IMR-90 (cell line): ENCODE measurements at regions not wholly inside any gene's neighbourhood (a gene's known extent, or its start where the extent isn't known, plus 50 kb on each side); places are given as distances from the start of the nearest gene placed in this dataset.

Source experiments
- ATAC-seq: fragments of 200-7000 bp; cut with Tn5 transposase; 2 replicates; pipeline ENCODE4 v1.9.1; 2020; ENCODE audit warnings: low read depth, mild to moderate bottlenecking, moderate library complexity
- BruUV-seq: library from RNA; stranded (reverse); fragments of 400-500 nt; replicated peaks from 2 replicates; lab custom pipeline; 2021; lab: Mats Ljungman, UMichigan
- CTCF ChIA-PET: fragments of 300-600 bp; formaldehyde crosslinking; extraction: SDS; loops from one replicate; lab custom pipeline; 2021; ENCODE audit warnings: antibody characterized with exemption; lab: Yijun Ruan, JAX
- POLR2A ChIA-PET: fragments of 300-600 bp; sonication (Branson Sonifier 250); formaldehyde crosslinking; loops from one replicate; lab custom pipeline; 2022; ENCODE audit warnings: antibody characterized with exemption; ENCODE audit not compliant: unreplicated experiment; lab: Charles Lee
- DNase-seq: peaks from one replicate; pipeline ENCODE4 v3.0.0; 2013
- H2AFZ ChIP-seq: replicated peaks from 2 replicates; pipeline ENCODE3; 2013; ENCODE audit warnings: low read length, mild to moderate bottlenecking; ENCODE audit not compliant: poor library complexity
- H2AK5ac ChIP-seq: 2 replicates; pipeline ENCODE4 v1.6.1; 2013; ENCODE audit warnings: low read depth, low read length, inconsistent platforms
- H2AK9ac ChIP-seq: replicated peaks from 2 replicates; pipeline ENCODE3; 2013; ENCODE audit warnings: mild to moderate bottlenecking, low read depth, low read length, moderate library complexity; ENCODE audit not compliant: poor library complexity
- H2BK120ac ChIP-seq: 2 replicates; pipeline ENCODE4 v1.6.1; 2013; ENCODE audit warnings: low read depth, low read length, inconsistent platforms
- H2BK15ac ChIP-seq: 3 replicates; pipeline ENCODE4 v1.6.1; 2013; ENCODE audit warnings: low read depth, low read length, inconsistent platforms
- H2BK20ac ChIP-seq: 2 replicates; pipeline ENCODE4 v1.6.1; 2013; ENCODE audit warnings: low read depth, mild to moderate bottlenecking, inconsistent platforms, low read length, moderate library complexity
- H2BK5ac ChIP-seq: 2 replicates; pipeline ENCODE4 v1.6.1; 2013; ENCODE audit warnings: mild to moderate bottlenecking, low read depth, low read length, inconsistent platforms; ENCODE audit not compliant: poor library complexity, severe bottlenecking
- H3K14ac ChIP-seq: replicated peaks from 2 replicates; pipeline ENCODE4 v1.6.1; 2013; ENCODE audit warnings: low read depth, low read length, inconsistent platforms
- H3K18ac ChIP-seq: 2 replicates; pipeline ENCODE4 v1.6.1; 2013; ENCODE audit warnings: low read depth, low read length, control low read depth
- H3K23ac ChIP-seq: 2 replicates; pipeline ENCODE4 v1.6.1; 2013; ENCODE audit warnings: low read depth, low read length, inconsistent platforms
- H3K27ac ChIP-seq: 2 replicates; pipeline ENCODE4 v1.5.1; 2013; ENCODE audit warnings: mild to moderate bottlenecking, control low read depth, low read length; ENCODE audit not compliant: insufficient read depth
- H3K27me3 ChIP-seq: 2 replicates; pipeline ENCODE4 v1.6.1; 2013; ENCODE audit warnings: low read length; ENCODE audit not compliant: control insufficient read depth, insufficient read depth
- H3K36me3 ChIP-seq: 2 replicates; pipeline ENCODE4 v1.6.1; 2013; ENCODE audit warnings: low read length, mixed read lengths; ENCODE audit not compliant: control insufficient read depth, insufficient read depth
- H3K4ac ChIP-seq: 2 replicates; pipeline ENCODE4 v1.6.1; 2013; ENCODE audit warnings: low read depth, low read length, inconsistent platforms
- H3K4me1 ChIP-seq: 2 replicates; pipeline ENCODE4 v1.6.1; 2013; ENCODE audit warnings: low read length, mixed read lengths; ENCODE audit not compliant: control insufficient read depth, insufficient read depth
- H3K4me2 ChIP-seq: 2 replicates; pipeline ENCODE4 v1.6.1; 2013; ENCODE audit warnings: low read depth, mild to moderate bottlenecking, control low read depth, low read length, moderate library complexity
- H3K4me3 ChIP-seq: 2 replicates; pipeline ENCODE4 v1.5.1; 2013; ENCODE audit warnings: low read depth, mild to moderate bottlenecking, control low read depth, low read length, moderate library complexity; ENCODE audit not compliant: insufficient read depth
- H3K56ac ChIP-seq: 2 replicates; pipeline ENCODE4 v1.6.1; 2013; ENCODE audit warnings: low read length, inconsistent platforms; ENCODE audit not compliant: insufficient read depth; ENCODE audit errors: extremely low read depth
- H3K79me1 ChIP-seq, 2 experiments: 2 replicates each; pipeline ENCODE4 v1.6.1; 2013; ENCODE audit warnings: low read length in 2 of 2, inconsistent platforms in 1 of 2, low read depth in 1 of 2
- H3K9ac ChIP-seq: 2 replicates; pipeline ENCODE4 v1.6.1; 2013; ENCODE audit warnings: low read depth, low read length, control low read depth
- H3K9me1 ChIP-seq: 2 replicates; pipeline ENCODE4 v1.6.1; 2013; ENCODE audit warnings: low read length, inconsistent platforms; ENCODE audit not compliant: insufficient read depth
- H3K9me3 ChIP-seq: 2 replicates; pipeline ENCODE4 v1.6.1; 2013; ENCODE audit warnings: low read length; ENCODE audit not compliant: control insufficient read depth, insufficient read depth
- H4K20me1 ChIP-seq: 2 replicates; pipeline ENCODE4 v1.6.1; 2013; ENCODE audit warnings: low read length, inconsistent platforms; ENCODE audit not compliant: insufficient read depth
- H4K5ac ChIP-seq: 2 replicates; pipeline ENCODE4 v1.6.1; 2013; ENCODE audit warnings: mild to moderate bottlenecking, low read depth, low read length, control low read depth
- H4K8ac ChIP-seq, 2 experiments: 2 replicates each; pipeline ENCODE4 v1.6.1; 2013; ENCODE audit warnings: low read depth in 2 of 2, low read length in 2 of 2, control low read depth in 1 of 2, inconsistent platforms in 1 of 2
- H4K91ac ChIP-seq: 2 replicates; pipeline ENCODE4 v1.6.1; 2013; ENCODE audit warnings: low read depth, low read length, inconsistent platforms; ENCODE audit not compliant: insufficient read depth
- BHLHE40 ChIP-seq: fragments of 150-350 bp; IDR thresholded peaks from 2 replicates; pipeline ENCODE4 v1.6.1; 2016; ENCODE audit warnings: mild to moderate bottlenecking, low read depth, low read length
- CEBPB ChIP-seq: IDR thresholded peaks from 2 replicates; pipeline ENCODE4 v1.6.1; 2012; ENCODE audit warnings: low read depth, low read length, improper control_type of control experiment
- CHD1 ChIP-seq: IDR thresholded peaks from 2 replicates; pipeline ENCODE4 v1.6.1; 2012; ENCODE audit warnings: low read depth, low read length, improper control_type of control experiment
- CTCF ChIP-seq: conservative IDR thresholded peaks from 2 replicates; pipeline ENCODE4 v1.5.1; 2012; ENCODE audit warnings: mild to moderate bottlenecking, low read depth, low read length, improper control_type of control experiment
- FOS ChIP-seq: fragments of 150-350 bp; IDR thresholded peaks from 2 replicates; pipeline ENCODE4 v1.6.1; 2016; ENCODE audit warnings: low read depth, low read length
- MAFK ChIP-seq: IDR thresholded peaks from 2 replicates; pipeline ENCODE4 v1.6.1; 2012; ENCODE audit warnings: low read depth, low read length, improper control_type of control experiment
- MAZ ChIP-seq: IDR thresholded peaks from 2 replicates; pipeline ENCODE4 v1.6.1; 2012; ENCODE audit warnings: low read depth, mild to moderate bottlenecking, low read length, improper control_type of control experiment, moderate library complexity, borderline replicate concordance
- MXI1 ChIP-seq: IDR thresholded peaks from 2 replicates; pipeline ENCODE4 v1.6.1; 2012; ENCODE audit warnings: low read depth, mild to moderate bottlenecking, low read length, moderate library complexity, borderline replicate concordance
- NFE2L2 ChIP-seq: fragments of 150-350 bp; IDR thresholded peaks from 2 replicates; pipeline ENCODE4 v1.6.1; 2016; ENCODE audit warnings: low read depth, mild to moderate bottlenecking, low read length
- POLR2A ChIP-seq: IDR thresholded peaks from 2 replicates; pipeline ENCODE4 v1.6.1; 2012; ENCODE audit warnings: mild to moderate bottlenecking, low read depth, low read length
- RAD21 ChIP-seq: IDR thresholded peaks from 2 replicates; pipeline ENCODE4 v1.6.1; 2012; ENCODE audit warnings: low read length, improper control_type of control experiment
- RCOR1 ChIP-seq: IDR thresholded peaks from 2 replicates; pipeline ENCODE4 v1.6.1; 2012; ENCODE audit warnings: mild to moderate bottlenecking, low read length, improper control_type of control experiment; ENCODE audit not compliant: insufficient replicate concordance
- RFX5 ChIP-seq: IDR thresholded peaks from 2 replicates; pipeline ENCODE4 v1.8.0; 2012; ENCODE audit warnings: low read depth, mild to moderate bottlenecking, low read length, moderate library complexity
- SMC3 ChIP-seq: fragments of 150-350 bp; IDR thresholded peaks from 2 replicates; pipeline ENCODE4 v1.6.1; 2016; ENCODE audit warnings: low read depth, mild to moderate bottlenecking, antibody characterized with exemption, low read length, moderate library complexity
- USF2 ChIP-seq: fragments of 150-350 bp; IDR thresholded peaks from 2 replicates; pipeline ENCODE4 v1.6.1; 2017; ENCODE audit warnings: mild to moderate bottlenecking, antibody characterized with exemption, low read length, low read depth
- WGBS, 2 experiments: methylation state at CpG; one replicate each; pipeline versions ENCODE4 v1.1.5 to v1.1.7; 2013; ENCODE audit warnings: missing lambda C conversion rate in 2 of 2; ENCODE audit not compliant: insufficient read length in 1 of 2; ENCODE audit errors: extremely low coverage in 2 of 2; 5-methylcytosine and 5-hydroxymethylcytosine counted together
- dilution Hi-C: fragments of 300-500 bp; cut with HindIII; formaldehyde crosslinking; loops from one replicate; pipeline ENCODE4 v1.14.3; 2018; ENCODE audit warnings: low sequenced_read_pairs; ENCODE audit not compliant: unreplicated experiment
- in situ Hi-C: fragments of 300-500 bp; cut with MboI; formaldehyde crosslinking; loops from 3 replicates; pipeline ENCODE4 v1.14.3; 2019; ENCODE audit warnings: low sequenced_read_pairs, inconsistent platforms, mixed read lengths
- intact Hi-C: fragments of 100-400 bp; cut with micrococcal nuclease; formaldehyde crosslinking; loops from 2 replicates; pipeline ENCODE4 v1.10.0; 2022

GRCh38 chr3:191743283-191743682 lies 282.3 kb downstream of the PYDC2 start:
- Histone ChIP-seq H3K27me3 (no peaks in the 10 kb centered on the region), H3K9me3 (peaks cover 16% of the 10 kb centered on the region), H3K4me2 (no peak overlapping the region), H3K23ac (no peak overlapping the region), H3K4me1 (no peaks in the 10 kb centered on the region), H3K9ac (no peak overlapping the region), H3K9me1 (no peaks in the 10 kb centered on the region), H2BK5ac (no peak overlapping the region), H4K20me1 (no peaks in the 10 kb centered on the region), H3K56ac (no peak overlapping the region), H3K4ac (no peak overlapping the region), H3K36me3 (no peaks in the 10 kb centered on the region), H2BK15ac (no peak overlapping the region), H2AK5ac (no peak overlapping the region), H3K79me1 (no peaks in the 10 kb centered on the region), H4K5ac (no peak overlapping the region), H2AFZ (no peak overlapping the region), H3K27ac (no peak overlapping the region), H3K18ac (no peak overlapping the region), H3K14ac (no peak overlapping the region), H2BK20ac (no peak overlapping the region), H4K91ac (no peak overlapping the region), H2AK9ac (no peak overlapping the region), H4K8ac (no peak overlapping the region), H2BK120ac (no peak overlapping the region), H3K4me3 (no peak overlapping the region)
- POLR2A ChIA-PET: no interaction called here
- ATAC-seq (no peak), DNase-seq (no peak)
- dilution Hi-C loops (no loop called here), in situ Hi-C loops (no loop called here), intact Hi-C loops (no loop called here)
- TF ChIP-seq POLR2A (no peak), RCOR1 (no peak), NFE2L2 (no peak), CTCF (no peak), SMC3 (no peak), CEBPB (no peak), USF2 (no peak), MAZ (no peak), FOS (no peak), MAFK (no peak), BHLHE40 (no peak), CHD1 (no peak), RFX5 (no peak), MXI1 (no peak), RAD21 (no peak)
- BruUV-seq: no TSS peak
- WGBS, 2 experiments: 69% methylated on average over 4 of the region's 11 CpGs; no CpG with 5 or more reads in 1 of the 2 experiments
- CTCF ChIA-PET: no interaction called here
